DMS153 treated with DMSO at 0.1 percent for 48 hours (cell line): ENCODE measurements at regions not wholly inside any gene's neighbourhood (a gene's known extent, or its start where the extent isn't known, plus 50 kb on each side); places are given as distances from the start of the nearest gene placed in this dataset.

Experiments used
- DNase-seq: peaks from one replicate; lab custom pipeline; 2025; ENCODE audit not compliant: unreplicated experiment; lab: John Stamatoyannopoulos, UW

- no peak for DNase-seq
These were observed 68.3 kb upstream of the SHISA3 start for GRCh38 chr4:42328978-42329377.

- no peak for DNase-seq
These were observed 67.9 kb upstream of the SHISA3 start for GRCh38 chr4:42329421-42329820.

- DNase-seq = no peak
These were observed 67.2 kb upstream of the SHISA3 start for GRCh38 chr4:42330002-42330592.

- DNase-seq = no peak
These were observed 66.2 kb upstream of the SHISA3 start for GRCh38 chr4:42331040-42331439.

GRCh38 chr4:42331914-42332368, 65.3 kb upstream of the SHISA3 start:
- no peak for DNase-seq

- no peak for DNase-seq
These were observed 57.3 kb upstream of the SHISA3 start for GRCh38 chr4:42339935-42340406.

GRCh38 chr4:42341518-42342026, 55.7 kb upstream of the SHISA3 start:
- DNase-seq = no peak

GRCh38 chr4:42342459-42342858, 54.8 kb upstream of the SHISA3 start:
- no peak for DNase-seq

GRCh38 chr4:42344309-42344708, 53.0 kb upstream of the SHISA3 start:
- no peak for DNase-seq

GRCh38 chr4:42344749-42345148, 52.5 kb upstream of the SHISA3 start:
- DNase-seq = no peak

GRCh38 chr4:42345962-42346544, 51.2 kb upstream of the SHISA3 start:
- DNase-seq = no peak

GRCh38 chr4:42347076-42347475, 50.2 kb upstream of the SHISA3 start:
- no peak for DNase-seq
